Nephron progenitor cell (in vitro differentiated cells): ENCODE measurements at regions not wholly inside any gene's neighbourhood (a gene's known extent, or its start where the extent isn't known, plus 50 kb on each side); places are given as distances from the start of the nearest gene placed in this dataset.

ENCODE experiments used
- DNase-seq: peaks from one replicate; pipeline ENCODE4 v3.0.0; 2021
- H3K27ac Mint-ChIP-seq: 2 replicates; pipeline ENCODE4 v1.8.0; 2021; ENCODE audit warnings: mild to moderate bottlenecking, moderate library complexity, mixed read lengths
- H3K27me3 Mint-ChIP-seq: 2 replicates; pipeline ENCODE4 v1.8.0; 2021; ENCODE audit warnings: mild to moderate bottlenecking, low read depth, mixed read lengths; ENCODE audit not compliant: poor library complexity
- H3K36me3 Mint-ChIP-seq: 2 replicates; pipeline ENCODE4 v1.8.0; 2021; ENCODE audit warnings: low read depth, mixed read lengths
- H3K4me1 Mint-ChIP-seq: 2 replicates; pipeline ENCODE4 v1.8.0; 2021; ENCODE audit warnings: mixed read lengths
- H3K4me3 Mint-ChIP-seq: 2 replicates; pipeline ENCODE4 v1.8.0; 2021; ENCODE audit warnings: mild to moderate bottlenecking, moderate library complexity, mixed read lengths
- H3K9me3 Mint-ChIP-seq: 2 replicates; pipeline ENCODE4 v1.8.0; 2021; ENCODE audit warnings: mild to moderate bottlenecking, moderate library complexity, mixed read lengths
- TF ChIP-seq, protein P1 (sequence below): fragments of 200-600 bp; sonication (generic); IDR thresholded peaks from 2 replicates; pipeline ENCODE4 v1.5.0; 2021; ENCODE audit warnings: antibody characterized with exemption

DNA sequence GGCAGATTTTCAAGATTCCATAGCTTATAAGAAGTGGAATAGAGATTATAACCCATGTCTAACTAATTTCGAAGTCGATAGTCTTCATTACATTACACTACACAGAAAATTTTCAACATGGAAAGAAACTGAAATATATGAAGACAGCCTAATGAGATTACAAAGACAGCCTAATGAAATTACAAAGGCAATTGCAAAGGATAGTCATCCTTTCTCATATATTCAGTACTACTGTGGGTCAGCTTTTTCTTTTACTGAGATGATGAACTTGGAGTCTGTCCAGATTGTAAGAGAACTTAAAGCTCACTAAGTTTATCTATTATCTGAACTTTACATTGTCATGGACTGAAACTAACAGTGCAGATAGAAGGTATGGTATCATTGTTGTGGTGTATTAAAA is 304.4 kb upstream of the MBL2 start:
- Mint-ChIP-seq H3K9me3 (peaks cover 17% of the 10 kb centered on the region), H3K27ac (no peak overlapping the region), H3K36me3 (no peaks in the 10 kb centered on the region), H3K27me3 (no peaks in the 10 kb centered on the region), H3K4me3 (no peak overlapping the region), H3K4me1 (no peaks in the 10 kb centered on the region)
- no peak for DNase-seq
- TF ChIP-seq, protein P1, sequence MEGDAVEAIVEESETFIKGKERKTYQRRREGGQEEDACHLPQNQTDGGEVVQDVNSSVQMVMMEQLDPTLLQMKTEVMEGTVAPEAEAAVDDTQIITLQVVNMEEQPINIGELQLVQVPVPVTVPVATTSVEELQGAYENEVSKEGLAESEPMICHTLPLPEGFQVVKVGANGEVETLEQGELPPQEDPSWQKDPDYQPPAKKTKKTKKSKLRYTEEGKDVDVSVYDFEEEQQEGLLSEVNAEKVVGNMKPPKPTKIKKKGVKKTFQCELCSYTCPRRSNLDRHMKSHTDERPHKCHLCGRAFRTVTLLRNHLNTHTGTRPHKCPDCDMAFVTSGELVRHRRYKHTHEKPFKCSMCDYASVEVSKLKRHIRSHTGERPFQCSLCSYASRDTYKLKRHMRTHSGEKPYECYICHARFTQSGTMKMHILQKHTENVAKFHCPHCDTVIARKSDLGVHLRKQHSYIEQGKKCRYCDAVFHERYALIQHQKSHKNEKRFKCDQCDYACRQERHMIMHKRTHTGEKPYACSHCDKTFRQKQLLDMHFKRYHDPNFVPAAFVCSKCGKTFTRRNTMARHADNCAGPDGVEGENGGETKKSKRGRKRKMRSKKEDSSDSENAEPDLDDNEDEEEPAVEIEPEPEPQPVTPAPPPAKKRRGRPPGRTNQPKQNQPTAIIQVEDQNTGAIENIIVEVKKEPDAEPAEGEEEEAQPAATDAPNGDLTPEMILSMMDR: no peak

DNA sequence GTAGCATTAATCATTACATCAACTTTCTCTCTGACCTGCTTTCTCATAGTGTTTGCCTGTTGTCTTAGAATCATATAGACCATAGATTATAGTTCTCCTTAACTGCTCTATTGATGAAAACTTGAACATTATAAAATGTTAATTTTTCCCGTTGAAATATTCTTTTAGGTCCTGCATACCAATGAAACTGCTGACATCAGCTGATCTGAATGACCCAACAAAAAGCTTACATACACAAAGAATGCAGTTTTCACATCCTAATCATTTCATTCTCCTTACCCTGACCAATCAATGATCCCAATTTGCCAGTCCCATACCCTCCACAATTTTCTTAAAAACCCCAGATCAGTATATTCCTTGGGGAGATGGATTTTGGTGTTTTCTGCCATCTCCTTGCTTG is 302.9 kb upstream of the MBL2 start:
- no peak overlapping the region for H3K4me3 Mint-ChIP-seq
- no peaks in the 10 kb centered on the region for H3K27me3 Mint-ChIP-seq
- H3K27ac Mint-ChIP-seq: no peak overlapping the region

DNA sequence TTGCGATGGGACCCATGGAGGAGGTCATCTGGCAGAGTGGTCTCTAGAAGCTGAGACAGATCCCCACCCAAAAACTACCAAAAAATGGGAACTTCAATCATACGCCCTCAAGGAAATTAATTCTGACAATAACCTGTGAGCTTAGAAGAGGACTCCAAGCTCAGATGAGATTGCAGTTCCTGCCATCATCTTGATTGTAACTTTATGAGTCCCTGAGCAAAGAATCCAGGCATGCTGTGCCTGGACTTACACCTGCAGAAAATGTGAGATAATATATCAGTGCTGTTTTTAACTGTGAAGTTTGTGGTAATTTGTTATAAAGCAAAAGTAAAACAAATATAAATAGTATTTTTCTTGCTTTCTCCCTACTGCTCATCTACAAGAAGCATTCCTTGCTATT is 299.6 kb upstream of the MBL2 start:
- peaks cover 5% of the 10 kb centered on the region for H3K9me3 Mint-ChIP-seq
- H3K36me3 Mint-ChIP-seq: no peaks in the 10 kb centered on the region
- H3K27ac Mint-ChIP-seq: peak overlapping the region; percentile 83
- TF ChIP-seq, protein P1: no peak
- no peaks in the 10 kb centered on the region for H3K27me3 Mint-ChIP-seq
- no peak for DNase-seq
- no peak overlapping the region for H3K4me3 Mint-ChIP-seq
- no peaks in the 10 kb centered on the region for H3K4me1 Mint-ChIP-seq

More for the DNA sequence above, 302.9 kb upstream of the MBL2 start:
- Mint-ChIP-seq H3K9me3 (peaks cover 5% of the 10 kb centered on the region), H3K4me1 (no peaks in the 10 kb centered on the region), H3K36me3 (no peaks in the 10 kb centered on the region)
- DNase-seq: no peak
- TF ChIP-seq, protein P1: no peak

DNA sequence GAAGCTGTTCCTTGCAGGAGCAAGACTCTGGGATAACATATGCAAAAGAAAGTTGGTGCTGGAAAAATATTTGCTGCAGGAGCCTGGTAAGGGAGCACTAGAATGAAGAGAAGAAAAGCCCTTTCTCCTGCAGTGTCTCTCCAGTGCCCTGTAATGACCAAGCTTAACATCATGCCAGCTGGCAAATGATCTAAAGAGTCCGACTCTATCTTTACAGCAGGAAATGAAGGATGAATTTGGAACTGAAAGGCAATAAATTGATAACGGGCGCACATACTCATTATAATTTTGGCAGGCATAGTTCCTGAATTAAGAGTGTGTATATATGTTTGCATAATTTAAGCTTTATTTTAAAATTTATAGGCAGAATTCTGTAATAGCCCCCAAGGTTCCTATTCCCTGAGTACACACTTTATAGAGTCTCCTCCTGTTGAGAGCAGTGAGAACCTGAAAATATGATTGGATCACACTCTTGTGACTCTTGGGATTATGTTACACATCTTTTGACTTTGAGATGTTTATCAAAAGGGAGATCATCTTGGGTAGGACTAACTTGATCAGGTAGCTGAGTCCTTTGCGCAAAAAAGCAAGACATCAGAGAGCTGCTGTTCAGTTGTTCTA is 299.0 kb upstream of the MBL2 start:
- Mint-ChIP-seq H3K36me3 (no peaks in the 10 kb centered on the region), H3K4me3 (no peak overlapping the region), H3K4me1 (no peaks in the 10 kb centered on the region), H3K9me3 (peaks cover 5% of the 10 kb centered on the region), H3K27ac (peak overlapping the region; percentile 83), H3K27me3 (no peaks in the 10 kb centered on the region)
- DNase-seq: no peak
- TF ChIP-seq, protein P1: no peak

DNA sequence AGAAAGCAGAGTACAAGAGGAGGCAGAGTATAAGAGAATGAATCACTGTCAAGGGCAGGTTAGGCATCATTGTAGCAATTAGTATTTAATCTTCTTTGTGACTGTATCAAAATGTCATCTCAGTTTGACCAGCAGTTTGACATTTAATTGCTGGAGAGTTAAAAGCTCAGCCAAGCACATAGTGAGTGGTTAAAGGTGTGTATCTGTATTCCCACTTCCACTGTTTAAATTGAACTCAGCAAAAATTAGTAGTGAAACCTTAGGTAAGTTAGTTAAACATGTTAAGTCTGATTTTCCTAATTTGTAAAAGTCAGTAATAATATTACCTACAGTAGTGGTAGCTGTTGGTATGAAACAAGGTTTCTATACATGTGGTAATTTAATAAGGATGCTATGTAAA is 296.4 kb upstream of the MBL2 start:
- no peak for DNase-seq
- Mint-ChIP-seq H3K27me3 (no peaks in the 10 kb centered on the region), H3K36me3 (no peaks in the 10 kb centered on the region), H3K4me3 (no peak overlapping the region), H3K9me3 (no peaks in the 10 kb centered on the region), H3K4me1 (no peaks in the 10 kb centered on the region), H3K27ac (no peak overlapping the region)
- TF ChIP-seq, protein P1: no peak

DNA sequence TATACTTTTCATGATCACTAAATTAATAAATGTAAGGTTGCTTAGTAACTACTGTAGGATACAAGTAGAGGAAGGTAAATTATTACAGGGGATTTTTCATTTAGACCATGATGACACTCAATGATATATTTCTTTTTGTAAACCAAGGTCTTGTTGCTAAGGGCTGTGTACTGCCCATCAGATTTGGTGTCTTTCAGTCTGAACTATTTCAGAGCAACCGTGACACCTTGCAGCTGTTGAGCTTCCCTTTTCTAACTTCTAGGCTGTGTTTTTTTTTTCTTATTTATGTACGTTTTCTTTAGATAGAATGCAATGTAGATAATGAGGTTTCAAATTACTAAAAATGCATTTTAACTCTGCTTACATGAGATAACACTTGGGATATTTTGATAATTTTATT is 292.0 kb upstream of the MBL2 start:
- Mint-ChIP-seq H3K4me1 (no peaks in the 10 kb centered on the region), H3K27ac (no peak overlapping the region), H3K4me3 (no peak overlapping the region), H3K9me3 (peaks cover 11% of the 10 kb centered on the region), H3K36me3 (peaks cover 3% of the 10 kb centered on the region), H3K27me3 (no peaks in the 10 kb centered on the region)
- TF ChIP-seq, protein P1: no peak
- no peak for DNase-seq
